Keratinocyte (primary cell): ENCODE measurements at regions not wholly inside any gene's neighbourhood (a gene's known extent, or its start where the extent isn't known, plus 50 kb on each side); places are given as distances from the start of the nearest gene placed in this dataset.

Experiments
- DNase-seq: peaks from one replicate; pipeline ENCODE4 v3.0.0-alpha.2; 2011; ENCODE audit warnings: low read depth, missing footprints, low spot score
- FAIRE-seq: peaks from 2 replicates; lab custom pipeline; 2011; peaks lifted over from hg19 to GRCh38; lab: Jason Lieb, UNC
- H2AFZ ChIP-seq: 2 replicates; pipeline ENCODE4 v1.6.0; 2012; ENCODE audit warnings: low read length, control low read depth, inconsistent platforms; ENCODE audit not compliant: control insufficient read depth
- H3K27ac ChIP-seq: 2 replicates; pipeline ENCODE4 v1.5.1; 2011; ENCODE audit warnings: low read length; ENCODE audit not compliant: control insufficient read depth, insufficient read depth
- H3K27me3 ChIP-seq: 3 replicates; pipeline ENCODE4 v1.6.0; 2011; ENCODE audit warnings: low read length; ENCODE audit not compliant: control insufficient read depth, insufficient read depth; ENCODE audit errors: extremely low read depth
- H3K36me3 ChIP-seq, 2 experiments: 2 replicates in 1 of 2; 3 replicates in 1 of 2; pipeline ENCODE4 v1.5.1; 2011; ENCODE audit warnings: low read length in 2 of 2, mild to moderate bottlenecking in 1 of 2; ENCODE audit not compliant: control insufficient read depth in 2 of 2, insufficient read depth in 2 of 2; ENCODE audit errors: extremely low read depth in 1 of 2
- H3K4me1 ChIP-seq: 3 replicates; pipeline ENCODE4 v1.5.1; 2011; ENCODE audit warnings: low read length; ENCODE audit not compliant: control insufficient read depth, insufficient read depth; ENCODE audit errors: extremely low read depth
- H3K4me2 ChIP-seq: 3 replicates; pipeline ENCODE4 v1.6.0; 2011; ENCODE audit warnings: low read depth, low read length; ENCODE audit not compliant: control insufficient read depth, insufficient read depth; ENCODE audit errors: extremely low read depth
- H3K4me3 ChIP-seq, 3 experiments: fragments of 200-600 bp in 1 of 3; sonication (generic) in 1 of 3; 2 replicates in 2 of 3; 3 replicates in 1 of 3; pipeline ENCODE4 v1.5.1; 2011 to 2016; ENCODE audit warnings: low read length in 3 of 3, mild to moderate bottlenecking in 3 of 3, control low read depth in 2 of 3, inconsistent platforms in 1 of 3, low read depth in 1 of 3, mixed read lengths in 1 of 3, mixed run types in 1 of 3, moderate library complexity in 1 of 3; ENCODE audit not compliant: control insufficient read depth in 2 of 3, insufficient read depth in 2 of 3; ENCODE audit errors: extremely low read depth in 1 of 3
- H3K79me2 ChIP-seq: 2 replicates; pipeline ENCODE4 v1.6.0; 2012; ENCODE audit warnings: low read length; ENCODE audit not compliant: control insufficient read depth, insufficient read depth
- H3K9ac ChIP-seq: 3 replicates; pipeline ENCODE4 v1.6.0; 2011; ENCODE audit warnings: low read length; ENCODE audit not compliant: control insufficient read depth, insufficient read depth; ENCODE audit errors: extremely low read depth
- H3K9me1 ChIP-seq: 3 replicates; pipeline ENCODE4 v1.6.0; 2011; ENCODE audit warnings: low read length; ENCODE audit not compliant: control insufficient read depth, insufficient read depth; ENCODE audit errors: extremely low read depth
- H3K9me3 ChIP-seq: 2 replicates; pipeline ENCODE4 v1.5.1; 2012; ENCODE audit warnings: low read depth, low read length; ENCODE audit not compliant: control insufficient read depth
- H4K20me1 ChIP-seq: 3 replicates; pipeline ENCODE4 v1.6.0; 2011; ENCODE audit warnings: low read length; ENCODE audit not compliant: control insufficient read depth, insufficient read depth; ENCODE audit errors: extremely low read depth
- EZH2 ChIP-seq: IDR thresholded peaks from one replicate; pipeline ENCODE4 v1.6.1; 2012; ENCODE audit warnings: inconsistent platforms, mild to moderate bottlenecking, low read length, moderate library complexity
- dilution Hi-C: fragments of 300-500 bp; cut with MboI; formaldehyde crosslinking; loops from one replicate; pipeline ENCODE4 v1.7.0; 2020; ENCODE audit warnings: low sequenced_read_pairs; ENCODE audit not compliant: extremely low pct_ligation_motif_present
- TF ChIP-seq, protein P1 (sequence below), 3 experiments: IDR thresholded peaks in 1 of 3; conservative IDR thresholded peaks in 1 of 3; optimal IDR thresholded peaks in 1 of 3; 2 replicates in 2 of 3; 3 replicates in 1 of 3; pipeline versions ENCODE3 to v1.5.1; 2011; ENCODE audit warnings: low read length in 3 of 3, mild to moderate bottlenecking in 3 of 3, moderate library complexity in 2 of 3, control low read depth in 1 of 3, inconsistent platforms in 1 of 3; ENCODE audit not compliant: insufficient read depth in 2 of 3; ENCODE audit errors: extremely low read depth in 1 of 3

DNA sequence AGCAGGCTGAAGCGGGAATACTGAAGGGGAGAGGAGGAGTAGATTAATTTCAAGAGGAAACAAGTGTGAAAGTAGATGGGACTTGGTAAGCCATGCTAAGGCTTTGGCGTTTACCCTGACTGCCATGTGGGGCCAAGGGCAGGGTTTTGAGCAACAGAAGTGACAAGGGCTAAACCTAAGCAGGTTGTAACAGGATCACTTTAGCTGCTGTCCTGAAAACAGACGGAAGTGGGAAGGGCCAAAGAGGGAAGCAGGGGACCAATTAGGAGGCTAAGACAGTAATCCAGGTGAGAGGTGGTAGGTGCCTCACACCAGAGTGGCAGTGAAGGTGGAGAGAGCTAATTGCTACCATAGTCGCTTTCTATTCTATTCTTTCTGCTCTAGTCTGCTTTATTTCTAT is 166.5 kb downstream of the PJA1 start:
- peak overlapping the region; percentile 51 for H3K9ac ChIP-seq
- H3K36me3 ChIP-seq = no peaks in the 10 kb centered on the region
- no peaks in the 10 kb centered on the region for H4K20me1 ChIP-seq
- no peak overlapping the region for H3K4me3 ChIP-seq
- TF ChIP-seq, protein P1, sequence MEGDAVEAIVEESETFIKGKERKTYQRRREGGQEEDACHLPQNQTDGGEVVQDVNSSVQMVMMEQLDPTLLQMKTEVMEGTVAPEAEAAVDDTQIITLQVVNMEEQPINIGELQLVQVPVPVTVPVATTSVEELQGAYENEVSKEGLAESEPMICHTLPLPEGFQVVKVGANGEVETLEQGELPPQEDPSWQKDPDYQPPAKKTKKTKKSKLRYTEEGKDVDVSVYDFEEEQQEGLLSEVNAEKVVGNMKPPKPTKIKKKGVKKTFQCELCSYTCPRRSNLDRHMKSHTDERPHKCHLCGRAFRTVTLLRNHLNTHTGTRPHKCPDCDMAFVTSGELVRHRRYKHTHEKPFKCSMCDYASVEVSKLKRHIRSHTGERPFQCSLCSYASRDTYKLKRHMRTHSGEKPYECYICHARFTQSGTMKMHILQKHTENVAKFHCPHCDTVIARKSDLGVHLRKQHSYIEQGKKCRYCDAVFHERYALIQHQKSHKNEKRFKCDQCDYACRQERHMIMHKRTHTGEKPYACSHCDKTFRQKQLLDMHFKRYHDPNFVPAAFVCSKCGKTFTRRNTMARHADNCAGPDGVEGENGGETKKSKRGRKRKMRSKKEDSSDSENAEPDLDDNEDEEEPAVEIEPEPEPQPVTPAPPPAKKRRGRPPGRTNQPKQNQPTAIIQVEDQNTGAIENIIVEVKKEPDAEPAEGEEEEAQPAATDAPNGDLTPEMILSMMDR (optimal IDR thresholded peaks at IDR 0.05 in 1 of 3, IDR thresholded peaks at IDR 0.05 in 1 of 3, conservative IDR thresholded peaks at IDR 0.05 in 1 of 3; ENCODE audit: extremely low read depth in 1 of 3, insufficient read depth in 2 of 3, low read length in 3 of 3) = no peak
- TF ChIP-seq EZH2 = no peak
- H3K4me1 ChIP-seq = peaks cover 30% of the 10 kb centered on the region
- no peak overlapping the region for H2AFZ ChIP-seq
- H3K9me3 ChIP-seq = no peaks in the 10 kb centered on the region
- H3K4me2 ChIP-seq = peak overlapping the region; percentile 50
- no peaks in the 10 kb centered on the region for H3K9me1 ChIP-seq
- H3K27me3 ChIP-seq = no peaks in the 10 kb centered on the region
- peak; percentile 83 for FAIRE-seq
- dilution Hi-C loops = no loop called here
- peak overlapping the region; percentile 93 for H3K27ac ChIP-seq
- no peak for DNase-seq
- no peaks in the 10 kb centered on the region for H3K79me2 ChIP-seq

DNA sequence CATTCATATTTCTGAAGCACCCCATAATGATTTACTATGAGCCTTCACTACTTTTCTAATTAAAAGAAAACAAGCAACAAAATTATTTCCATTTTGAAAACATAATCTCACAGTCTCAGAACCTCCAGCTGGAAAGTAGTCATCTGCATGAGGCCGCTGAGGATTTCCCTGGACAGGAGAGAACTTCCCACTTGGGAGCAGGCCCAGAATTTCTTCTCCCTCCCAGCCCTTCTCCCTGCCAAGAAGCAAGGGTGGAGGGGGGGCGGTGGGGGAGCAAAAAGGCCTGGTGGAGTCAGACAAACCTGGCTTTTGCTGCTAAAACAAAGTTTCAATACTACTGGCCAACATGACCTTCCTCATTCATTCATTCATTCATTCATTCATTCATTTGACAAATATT is 167.3 kb downstream of the PJA1 start:
- H4K20me1 ChIP-seq = no peaks in the 10 kb centered on the region
- TF ChIP-seq, protein P1 (optimal IDR thresholded peaks at IDR 0.05 in 1 of 3, IDR thresholded peaks at IDR 0.05 in 1 of 3, conservative IDR thresholded peaks at IDR 0.05 in 1 of 3; ENCODE audit: extremely low read depth in 1 of 3, insufficient read depth in 2 of 3, low read length in 3 of 3) = no peak
- no peak for TF ChIP-seq EZH2
- dilution Hi-C loops = no loop called here
- DNase-seq = no peak
- no peaks in the 10 kb centered on the region for H3K9me3 ChIP-seq
- no peak for FAIRE-seq
- no peak overlapping the region for H3K4me3 ChIP-seq
- H3K4me1 ChIP-seq = peaks cover 30% of the 10 kb centered on the region
- no peaks in the 10 kb centered on the region for H3K9me1 ChIP-seq
- no peak overlapping the region for H3K4me2 ChIP-seq
- H3K9ac ChIP-seq = no peak overlapping the region
- peak overlapping the region; percentile 93 for H3K27ac ChIP-seq
- H3K36me3 ChIP-seq = no peaks in the 10 kb centered on the region
- no peaks in the 10 kb centered on the region for H3K27me3 ChIP-seq
- H3K79me2 ChIP-seq = no peaks in the 10 kb centered on the region
- no peak overlapping the region for H2AFZ ChIP-seq
